HG03039 (cell line): ENCODE measurements at regions not wholly inside any gene's neighbourhood (a gene's known extent, or its start where the extent isn't known, plus 50 kb on each side); places are given as distances from the start of the nearest gene placed in this dataset.

Experiments used
- ATAC-seq: cut with Tn5 transposase; IDR thresholded peaks from one replicate; pipeline ENCODE4 v1.9.1; 2021; ENCODE audit warnings: mild to moderate bottlenecking, moderate library complexity; ENCODE audit not compliant: unreplicated experiment

DNA sequence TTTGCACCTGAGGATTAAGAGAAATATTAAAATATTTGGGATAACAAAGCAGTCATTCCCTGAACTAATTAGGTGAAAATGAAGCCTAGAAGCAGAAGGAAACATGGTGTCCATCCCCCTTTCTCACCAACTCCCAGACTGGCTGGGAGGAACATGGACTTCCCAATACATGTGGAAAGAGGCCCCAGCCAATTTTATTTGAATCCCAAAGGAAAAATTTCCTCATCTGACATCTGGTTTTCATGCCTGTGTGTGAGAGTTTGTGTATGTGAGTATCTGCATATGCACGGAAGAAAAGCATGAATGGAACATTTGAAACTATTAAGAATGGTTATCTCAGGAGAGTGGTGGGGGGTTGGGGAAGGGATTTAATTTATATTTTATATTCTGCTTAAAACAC lies 84.3 kb downstream of the COPS8 start:
- no peak for ATAC-seq

- ATAC-seq: no peak
These were observed 85.7 kb downstream of the COPS8 start for GRCh38 chr2:237171396-237171795.

GRCh38 chr2:237171881-237172280 lies 86.2 kb downstream of the COPS8 start:
- ATAC-seq: no peak

- ATAC-seq: no peak
These were observed 91.4 kb downstream of the COPS8 start for GRCh38 chr2:237177052-237177451.

- no peak for ATAC-seq
These were observed 92.3 kb downstream of the COPS8 start for GRCh38 chr2:237177986-237178385.

- no peak for ATAC-seq
These were observed 92.7 kb downstream of the COPS8 start for GRCh38 chr2:237178396-237178795.

- no peak for ATAC-seq
These were observed 93.5 kb downstream of the COPS8 start for GRCh38 chr2:237179161-237179560.

- ATAC-seq: no peak
These were observed 94.5 kb downstream of the COPS8 start for GRCh38 chr2:237180187-237180586.

DNA sequence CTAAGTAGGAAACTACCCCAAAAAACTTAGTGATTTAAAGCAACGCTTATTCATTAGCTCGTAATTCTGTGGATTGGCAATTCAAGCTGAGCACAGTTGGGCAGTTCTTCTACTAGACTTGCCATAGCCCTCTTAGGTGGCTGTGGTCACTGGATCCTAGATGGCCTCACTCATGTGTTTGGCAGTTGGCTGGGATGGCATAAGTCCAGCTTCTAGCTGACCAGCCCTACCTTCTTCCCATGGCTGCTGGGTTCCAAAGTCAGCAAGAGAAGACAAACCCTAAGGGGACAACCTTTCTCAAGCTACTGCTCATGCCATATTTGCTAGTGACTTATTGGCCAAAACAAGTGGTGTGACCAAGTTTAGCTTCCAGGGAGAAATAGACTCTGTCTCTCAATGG lies 95.3 kb downstream of the COPS8 start:
- ATAC-seq: no peak

DNA sequence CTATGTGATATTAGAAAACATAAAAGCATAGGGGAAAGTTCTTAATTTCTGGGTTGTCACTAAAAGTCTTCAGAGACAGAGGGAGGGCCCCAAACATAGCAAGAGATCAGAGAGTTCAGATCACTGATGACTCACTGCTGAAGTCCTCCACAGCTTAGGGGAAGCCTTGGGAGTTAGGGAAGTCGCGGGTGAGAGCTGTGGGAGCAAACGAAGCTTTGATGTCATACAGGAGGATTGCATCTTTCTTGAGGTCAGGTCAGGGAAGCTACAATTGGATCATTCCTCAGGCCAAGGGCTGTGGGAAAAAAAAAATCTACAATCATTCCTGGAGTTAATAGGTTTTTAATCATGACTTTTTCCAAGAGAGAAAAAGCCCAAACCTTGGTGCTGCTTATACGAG lies 96.2 kb downstream of the COPS8 start:
- ATAC-seq: no peak

DNA sequence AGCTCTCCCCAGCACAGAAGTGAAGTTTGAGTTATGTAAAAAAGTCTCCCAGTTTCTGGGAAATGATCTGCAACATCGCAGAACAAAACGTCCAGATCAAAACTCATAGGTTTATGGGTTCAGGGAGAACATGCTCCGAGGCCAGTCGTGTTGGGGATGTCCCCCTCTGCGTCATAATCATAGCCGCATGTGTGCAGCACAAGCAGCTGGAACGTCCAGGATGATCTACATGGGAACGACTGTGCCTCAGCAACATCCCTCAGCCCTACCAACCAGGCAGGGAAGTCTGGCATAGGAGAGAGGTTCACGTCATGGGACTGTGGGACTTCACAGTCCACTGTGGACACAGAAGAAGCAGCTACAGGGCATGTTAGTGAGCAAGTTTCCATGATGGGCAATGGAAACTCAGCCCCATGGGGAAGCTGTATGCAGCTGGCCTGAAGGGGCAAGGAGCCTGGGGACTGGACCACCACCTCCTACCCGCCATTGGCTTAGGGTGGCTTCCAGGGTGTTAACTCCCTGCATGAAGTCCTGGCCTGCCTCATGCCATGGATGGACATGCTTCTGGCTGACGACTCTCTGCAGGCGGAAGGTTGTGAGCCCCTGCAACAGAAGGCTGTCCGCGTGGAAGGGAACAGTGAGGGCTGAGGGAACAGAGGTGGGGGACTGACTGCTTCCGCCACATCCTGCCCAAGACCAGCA lies 96.9 kb downstream of the COPS8 start:
- ATAC-seq: no peak

GRCh38 chr2:237184192-237184918 lies 98.7 kb downstream of the COPS8 start:
- ATAC-seq: no peak

DNA sequence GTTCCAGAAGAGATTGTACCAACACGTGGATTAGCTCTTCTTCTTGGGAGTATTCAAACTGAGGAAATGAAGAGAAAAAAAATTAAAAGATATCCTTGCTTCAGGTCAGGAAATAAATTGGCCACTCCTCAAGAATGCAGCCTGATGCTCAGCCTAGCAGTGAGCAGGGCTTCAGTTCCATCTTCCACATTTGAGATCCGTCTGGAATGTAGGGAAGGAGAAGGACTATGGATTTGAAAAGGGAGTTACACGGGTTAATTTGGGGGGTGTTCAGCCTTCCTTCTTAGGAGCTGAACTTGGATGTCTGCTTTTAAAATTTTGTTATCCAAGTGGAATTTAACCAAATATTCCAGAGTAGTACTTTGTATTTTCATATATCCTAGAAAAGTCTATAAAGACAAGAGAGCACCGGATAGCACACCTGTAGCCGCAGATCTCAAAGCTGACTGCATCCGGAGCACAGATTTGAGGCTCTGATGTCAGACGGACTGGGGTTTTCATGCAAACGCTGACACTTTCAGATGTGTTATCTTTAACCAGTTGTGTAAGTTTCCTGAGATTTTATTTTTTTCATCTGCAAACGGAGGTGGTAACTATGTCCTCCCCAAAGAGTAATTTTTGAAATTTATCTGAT lies 99.3 kb downstream of the COPS8 start:
- no peak for ATAC-seq

DNA sequence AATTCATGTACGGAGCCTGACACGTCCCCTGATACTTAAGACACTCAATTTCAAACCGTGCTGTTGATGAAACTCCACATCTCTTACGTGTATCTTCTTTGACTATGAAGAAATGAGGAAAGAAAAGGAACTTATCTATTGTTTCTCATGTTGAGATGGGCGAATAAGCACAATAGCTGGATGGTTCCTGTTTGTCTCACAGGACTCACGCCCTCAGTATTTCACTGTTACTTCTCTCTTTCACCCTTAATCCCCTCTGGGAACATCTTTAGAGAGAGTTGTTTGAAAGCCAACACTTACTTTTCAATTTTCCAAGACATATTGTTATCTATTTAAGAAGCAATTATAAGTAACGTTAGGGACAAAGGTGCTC lies 99.8 kb downstream of the COPS8 start:
- ATAC-seq: no peak

- no peak for ATAC-seq
These were observed 104.1 kb downstream of the COPS8 start for GRCh38 chr2:237189799-237190198.

- no peak for ATAC-seq
These were observed 105.5 kb downstream of the COPS8 start for GRCh38 chr2:237190966-237191713.

GRCh38 chr2:237191714-237192081 lies 106.0 kb downstream of the COPS8 start:
- no peak for ATAC-seq

GRCh38 chr2:237192881-237193280 lies 107.2 kb downstream of the COPS8 start:
- no peak for ATAC-seq

- no peak for ATAC-seq
These were observed 107.7 kb downstream of the COPS8 start for GRCh38 chr2:237193436-237193835.

GRCh38 chr2:237194081-237194480 lies 108.4 kb downstream of the COPS8 start:
- no peak for ATAC-seq

GRCh38 chr2:237194906-237195305 lies 109.2 kb downstream of the COPS8 start:
- no peak for ATAC-seq
